Left forelimb (tissue), 1 donor: ENCODE measurements at regions not wholly inside any gene's neighbourhood (a gene's known extent, or its start where the extent isn't known, plus 50 kb on each side); places are given as distances from the start of the nearest gene placed in this dataset.
"Not testable (repeated sequence)": the region's sequence is repeated elsewhere in the genome, so short reads cannot be mapped to it uniquely, and the experiment has no call there.

Experiments
- DNase-seq: peaks from one replicate; pipeline ENCODE4 v3.0.0-alpha.2; 2018; ENCODE audit warnings: low spot score

DNA sequence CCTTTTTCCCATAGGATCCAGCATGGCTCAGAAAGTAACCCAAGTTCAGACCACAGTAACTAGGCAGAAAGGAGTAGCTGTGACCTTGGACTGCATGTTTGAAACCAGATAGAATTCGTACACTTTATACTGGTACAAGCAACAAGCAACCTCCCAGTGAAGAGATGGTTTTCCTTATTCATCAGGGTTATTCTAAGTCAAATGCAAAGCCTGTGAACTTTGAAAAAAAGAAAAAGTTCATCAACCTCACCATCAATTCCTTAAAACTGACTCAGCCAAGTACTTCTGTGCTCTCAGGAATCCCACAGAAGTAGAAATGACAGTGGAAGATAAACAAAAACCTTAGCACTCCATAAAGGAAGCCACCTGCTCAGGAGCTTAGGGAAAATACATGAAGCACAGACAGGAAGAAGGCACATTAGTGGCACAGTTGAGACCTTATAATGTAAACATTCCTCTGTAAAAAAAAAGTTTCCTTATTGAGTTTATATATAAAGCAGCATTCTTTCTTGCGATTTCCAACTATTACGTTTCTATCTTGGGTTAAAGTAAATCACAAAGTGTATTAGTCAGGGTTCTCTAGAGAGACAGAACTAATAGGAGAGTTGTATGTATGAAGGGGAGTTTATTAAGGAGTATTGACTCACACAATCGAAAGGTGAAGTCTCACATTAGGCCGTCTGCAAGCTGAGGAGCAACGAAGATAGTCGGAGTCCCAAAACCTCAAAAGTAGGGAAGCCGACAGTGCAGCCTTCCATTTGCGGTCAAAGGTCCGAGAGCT, 398.4 kb downstream of the DAD1 start:
- no peak for DNase-seq

DNA sequence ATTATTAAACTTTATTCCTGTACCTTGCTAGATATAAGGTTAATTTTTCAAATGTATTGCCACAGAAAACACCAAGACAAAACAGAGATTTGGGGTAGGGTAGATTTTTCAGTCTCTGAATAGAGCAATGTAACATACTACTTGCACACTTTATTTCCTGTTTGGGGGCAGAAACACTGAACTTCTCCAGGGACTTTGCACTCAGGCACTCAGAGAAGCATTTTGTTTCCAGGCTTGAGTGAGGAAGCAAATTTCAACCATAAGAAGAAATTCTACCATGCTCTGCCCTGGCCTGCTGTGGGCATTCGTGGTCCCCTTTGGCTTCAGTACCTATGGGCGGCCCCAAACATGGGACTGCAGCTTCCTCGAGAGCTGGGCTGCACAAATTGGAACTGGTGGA, 399.1 kb downstream of the DAD1 start:
- no peak for DNase-seq

DNA sequence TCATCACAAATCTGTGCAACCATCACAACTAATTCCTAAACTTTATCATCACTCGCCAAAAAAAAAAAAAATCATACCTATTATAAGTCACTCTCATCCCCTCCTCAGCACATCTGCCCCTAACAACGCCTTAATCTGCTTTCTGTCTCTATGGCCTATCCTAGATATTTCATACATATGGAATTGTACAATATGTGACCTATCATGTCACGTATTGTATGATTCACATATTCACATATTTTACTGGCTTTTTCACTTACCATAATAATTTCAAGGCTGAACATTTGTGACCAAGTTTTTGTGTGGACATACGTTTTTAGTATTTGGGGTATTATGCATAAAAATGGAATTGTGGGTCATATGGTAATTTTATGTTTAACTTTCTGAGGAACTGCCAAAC, 400.7 kb downstream of the DAD1 start:
- DNase-seq: no peak

DNA sequence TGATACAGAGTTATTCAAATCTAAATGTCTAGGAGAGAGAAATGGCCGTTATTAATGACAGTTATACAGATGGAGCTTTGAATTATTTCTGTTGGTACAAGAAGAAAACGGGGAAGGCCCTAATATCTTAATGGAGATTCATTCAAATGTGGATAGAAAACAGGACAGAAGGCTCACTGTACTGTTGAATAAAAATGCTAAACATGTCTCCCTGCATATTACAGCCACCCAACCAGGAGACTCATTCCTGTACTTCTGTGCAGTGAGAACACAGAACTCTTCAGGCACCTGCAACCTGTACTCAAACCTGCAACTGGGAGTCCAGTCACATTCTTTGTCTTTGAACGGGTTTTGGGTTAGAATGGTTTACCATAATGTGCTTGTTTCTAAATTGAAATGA, 403.2 kb downstream of the DAD1 start:
- DNase-seq: no peak

DNA sequence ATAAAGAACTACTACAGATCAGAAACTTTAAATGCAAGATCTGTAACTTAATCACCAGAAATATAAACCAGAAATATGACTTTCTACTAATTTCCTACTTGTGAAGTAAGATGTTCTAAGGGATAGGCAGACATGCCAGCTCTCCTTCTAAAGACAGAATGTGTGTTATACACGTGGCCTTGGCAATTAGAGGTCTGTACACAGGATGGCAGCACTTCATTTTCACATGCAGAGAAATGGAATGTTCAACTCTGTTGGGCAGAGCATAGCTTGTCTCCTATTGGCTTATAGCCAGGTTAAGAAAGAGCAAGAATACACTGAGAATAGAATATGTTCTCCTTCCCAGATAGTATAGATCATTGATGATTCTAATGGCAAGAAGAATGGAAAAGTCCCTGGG, 403.8 kb downstream of the DAD1 start:
- no peak for DNase-seq

GRCh38 chr14:22184830-22185168, 404.2 kb downstream of the DAD1 start:
- no peak for DNase-seq

- no peak for DNase-seq
Measured at GRCh38 chr14:22184157-22184829, 404.7 kb downstream of the DAD1 start.

DNA sequence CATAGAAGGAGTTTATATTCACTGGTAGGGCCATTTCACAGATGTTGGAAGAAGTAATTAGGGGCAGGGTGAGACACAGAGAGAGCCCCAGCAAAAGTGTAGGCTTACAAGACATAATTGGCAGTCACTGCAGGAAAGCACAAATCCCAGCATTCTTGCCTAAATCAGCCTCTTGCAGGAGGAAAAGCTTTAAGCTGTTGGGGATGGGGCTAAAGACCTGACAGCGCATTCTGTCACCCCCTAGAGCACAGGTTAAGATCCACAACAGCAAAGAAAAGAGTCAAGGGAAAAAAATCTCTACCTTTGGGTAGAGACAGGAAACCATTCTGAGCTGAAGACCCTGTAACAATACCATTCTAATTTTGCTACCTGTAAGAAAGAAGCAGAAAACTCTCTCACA, 409.0 kb downstream of the DAD1 start:
- no peak for DNase-seq

- no peak for DNase-seq
Measured at GRCh38 chr14:22179190-22179589, 409.8 kb downstream of the DAD1 start.

DNA sequence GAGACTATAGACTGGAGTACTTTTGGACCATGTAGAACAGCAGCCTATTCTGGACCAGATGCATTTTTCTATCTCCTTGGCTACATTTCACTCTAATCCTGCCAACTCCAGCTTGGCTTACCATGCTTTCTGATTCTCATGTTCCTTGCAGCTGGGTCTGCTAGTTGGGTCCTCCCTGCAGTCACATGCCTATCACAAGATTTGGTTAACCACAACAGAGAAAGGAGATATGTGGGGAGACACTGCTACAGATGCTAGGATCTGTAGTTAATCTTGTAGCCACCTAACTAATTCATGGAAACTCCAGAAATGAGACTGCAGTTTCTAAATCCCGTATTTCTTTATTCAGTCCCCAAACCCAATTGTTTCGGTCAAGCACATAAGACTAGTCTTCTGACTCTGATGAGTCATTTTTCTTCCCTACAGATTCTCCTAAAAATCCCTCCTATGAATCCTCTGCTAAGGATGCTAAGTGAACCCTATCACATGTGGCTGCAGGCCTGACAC, 410.6 kb downstream of the DAD1 start:
- DNase-seq: no peak

- no peak for DNase-seq
Measured at GRCh38 chr14:22177870-22178269, 411.2 kb downstream of the DAD1 start.

DNA sequence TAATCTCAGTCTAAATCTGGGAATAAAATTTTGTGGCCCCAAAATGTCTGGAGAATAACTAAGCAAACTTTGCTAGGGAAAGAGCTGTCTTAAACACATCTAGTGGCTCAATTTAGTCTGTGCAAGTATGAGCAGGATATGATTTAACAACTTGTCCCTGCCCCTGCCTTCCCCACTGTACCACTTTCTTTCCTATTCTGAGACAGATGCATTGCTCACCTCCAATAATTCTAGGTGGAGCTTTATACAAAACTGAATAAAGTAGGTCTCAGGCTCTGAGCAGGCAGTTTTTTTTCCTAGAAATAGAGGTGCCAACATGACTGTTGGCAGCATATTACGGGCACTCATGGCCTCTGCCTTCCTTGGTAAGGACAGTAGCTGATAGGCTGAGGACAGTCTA, 412.1 kb downstream of the DAD1 start:
- DNase-seq: no peak

DNA sequence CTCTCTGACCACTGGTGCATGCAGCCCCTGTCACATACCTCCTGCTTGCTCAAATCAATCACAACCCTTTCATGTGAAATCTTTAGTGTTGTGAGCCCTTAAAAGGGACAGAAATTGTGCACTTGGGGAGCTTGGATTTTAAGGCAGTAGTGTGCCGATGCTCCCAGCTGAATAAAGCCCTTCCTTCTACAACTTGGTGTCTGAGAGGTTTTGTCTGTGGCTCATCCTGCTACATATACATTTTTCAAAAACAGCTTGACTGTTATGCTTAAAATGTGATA, 413.8 kb downstream of the DAD1 start:
- DNase-seq: not testable (repeated sequence)

GRCh38 chr14:22174412-22175277, 414.4 kb downstream of the DAD1 start:
- no peak for DNase-seq

DNA sequence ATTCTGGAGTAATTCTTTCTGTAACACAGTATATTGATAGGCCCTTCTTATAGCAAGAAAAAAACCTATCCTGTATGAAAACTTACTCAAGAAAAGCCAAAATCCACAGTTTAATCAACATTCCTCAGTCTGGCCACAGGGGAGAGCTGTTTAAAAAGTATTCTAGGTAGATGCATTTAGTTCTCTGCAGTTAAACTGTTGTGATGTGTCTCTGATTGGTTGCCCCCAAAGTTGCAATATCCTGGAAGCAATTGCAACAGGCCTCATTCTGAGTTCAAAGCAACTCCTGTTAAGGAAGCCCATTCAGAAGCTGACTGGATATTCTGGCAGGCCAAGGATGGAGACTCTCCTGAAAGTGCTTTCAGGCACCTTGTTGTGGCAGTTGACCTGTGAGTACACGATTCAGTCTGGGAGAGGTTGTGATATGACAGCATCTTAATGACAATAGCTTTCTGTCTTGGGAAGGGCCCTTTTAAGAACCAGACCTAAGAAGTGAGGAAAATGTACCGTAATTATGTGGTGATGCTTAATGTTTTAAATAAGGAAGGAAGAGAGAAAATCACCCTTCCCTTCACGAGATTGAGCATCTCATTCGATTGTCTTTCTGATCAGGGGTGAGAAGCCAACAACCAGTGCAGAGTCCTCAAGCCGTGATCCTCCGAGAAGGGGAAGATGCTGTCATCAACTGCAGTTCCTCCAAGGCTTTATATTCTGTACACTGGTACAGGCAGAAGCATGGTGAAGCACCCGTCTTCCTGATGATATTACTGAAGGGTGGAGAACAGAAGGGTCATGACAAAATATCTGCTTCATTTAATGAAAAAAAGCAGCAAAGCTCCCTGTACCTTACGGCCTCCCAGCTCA, 420.7 kb downstream of the DAD1 start:
- DNase-seq: no peak

DNA sequence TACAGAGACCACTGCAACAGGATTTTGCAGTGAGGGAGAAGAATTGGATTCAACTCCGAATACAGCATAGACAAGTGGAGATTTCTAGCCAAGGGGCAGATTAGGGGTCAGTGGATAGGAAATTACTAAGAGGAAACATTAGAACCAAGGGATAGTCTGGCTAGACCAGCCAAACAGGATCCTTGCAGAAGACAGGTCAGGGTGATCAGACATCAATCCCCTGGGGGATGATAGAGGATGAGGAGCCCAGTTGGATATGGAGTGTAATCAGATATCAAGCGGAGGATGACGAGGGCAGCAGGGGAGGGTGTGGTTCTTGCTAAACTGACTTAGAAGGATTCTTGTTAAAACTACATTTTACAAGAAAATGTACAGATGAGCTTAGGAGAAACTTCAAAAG, 424.4 kb downstream of the DAD1 start:
- no peak for DNase-seq

DNA sequence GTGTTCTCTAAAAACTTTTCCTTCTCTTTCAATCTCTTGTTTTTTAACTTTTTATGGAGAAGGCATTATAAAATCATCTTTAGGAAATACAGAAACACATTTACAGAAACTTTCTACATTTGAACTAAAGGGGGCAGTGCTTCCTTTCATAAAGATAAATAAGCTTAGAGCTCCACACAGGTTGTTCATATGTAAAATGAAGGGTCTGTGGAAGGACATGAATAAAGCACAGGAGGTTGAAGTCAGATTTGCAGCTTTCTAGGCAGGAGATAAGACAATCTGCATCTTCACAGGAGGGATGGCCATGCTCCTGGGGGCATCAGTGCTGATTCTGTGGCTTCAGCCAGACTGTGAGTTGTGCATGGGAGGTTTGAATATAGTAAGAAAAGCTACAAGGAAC, 426.0 kb downstream of the DAD1 start:
- no peak for DNase-seq

GRCh38 chr14:22159957-22160356, 429.1 kb downstream of the DAD1 start:
- DNase-seq: no peak

- no peak for DNase-seq
Measured at GRCh38 chr14:22159099-22159498, 429.9 kb downstream of the DAD1 start.

- DNase-seq: no peak
Measured at GRCh38 chr14:22158560-22158959, 430.5 kb downstream of the DAD1 start.

DNA sequence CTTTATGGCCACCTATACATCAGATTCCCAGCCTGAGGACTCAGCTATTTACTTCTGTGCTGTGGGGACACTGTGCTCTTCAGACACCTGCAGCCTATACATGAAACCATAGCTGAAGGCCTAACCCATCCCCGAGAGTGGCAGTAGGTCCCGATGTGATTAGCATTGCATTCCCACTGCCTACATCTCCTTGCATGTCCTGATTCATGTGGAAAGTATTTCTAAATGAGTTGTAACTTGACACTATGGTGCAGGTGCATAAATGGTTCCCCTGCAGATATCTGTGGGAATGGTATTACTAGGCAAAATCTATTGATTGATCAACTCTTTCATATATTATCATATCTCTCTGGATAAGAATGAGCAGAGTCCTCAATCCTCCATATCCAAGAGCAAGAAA, 433.5 kb downstream of the DAD1 start:
- DNase-seq: no peak

- DNase-seq: no peak
Measured at GRCh38 chr14:22152903-22153302, 436.1 kb downstream of the DAD1 start.
